ENCODE measurements at regions not wholly inside any gene's neighbourhood (a gene's known extent, or its start where the extent isn't known, plus 50 kb on each side); places are given as distances from the start of the nearest gene placed in this dataset.

- TF ChIP-seq POLR2A (IDR thresholded peaks at IDR 0.05; ENCODE audit: low read depth, low read length) (no peak), POLR2AphosphoS5 (IDR thresholded peaks at IDR 0.05; ENCODE audit: low read depth, low read length) (no peak), TAF1 (IDR thresholded peaks at IDR 0.05; ENCODE audit: borderline replicate concordance, low read depth, low read length) (no peak)
These were observed 214.0 kb upstream of the RTL1 start for GRCh38 chr14:101117543-101117942.

Measured in GM12892 (cell line).